ENCODE measurements at regions not wholly inside any gene's neighbourhood (a gene's known extent, or its start where the extent isn't known, plus 50 kb on each side); places are given as distances from the start of the nearest gene placed in this dataset.

DNA sequence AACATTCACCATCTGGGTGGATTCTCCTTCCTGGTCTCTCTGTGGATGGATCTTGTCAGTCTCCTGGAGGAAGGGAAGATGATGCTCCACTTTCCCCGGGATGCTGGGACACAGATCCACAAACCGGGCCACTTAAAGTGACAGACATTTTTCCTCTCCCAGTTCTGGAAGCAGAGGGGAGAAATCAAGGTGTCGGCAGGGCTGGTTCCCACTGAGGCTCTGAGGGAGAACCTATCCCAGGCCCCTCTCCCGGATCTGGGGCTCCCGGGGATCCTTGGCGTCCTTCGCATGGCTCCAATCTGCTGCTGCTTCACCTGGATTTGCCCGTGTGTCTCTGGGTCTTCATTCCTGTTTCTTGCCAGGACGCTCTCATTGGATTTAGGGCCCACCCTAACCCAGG is 263.1 kb upstream of the TNRC6C start:
- H3K4me3 Mint-ChIP-seq: no peak overlapping the region
- DNase-seq: no peak
- TF ChIP-seq, protein P1, sequence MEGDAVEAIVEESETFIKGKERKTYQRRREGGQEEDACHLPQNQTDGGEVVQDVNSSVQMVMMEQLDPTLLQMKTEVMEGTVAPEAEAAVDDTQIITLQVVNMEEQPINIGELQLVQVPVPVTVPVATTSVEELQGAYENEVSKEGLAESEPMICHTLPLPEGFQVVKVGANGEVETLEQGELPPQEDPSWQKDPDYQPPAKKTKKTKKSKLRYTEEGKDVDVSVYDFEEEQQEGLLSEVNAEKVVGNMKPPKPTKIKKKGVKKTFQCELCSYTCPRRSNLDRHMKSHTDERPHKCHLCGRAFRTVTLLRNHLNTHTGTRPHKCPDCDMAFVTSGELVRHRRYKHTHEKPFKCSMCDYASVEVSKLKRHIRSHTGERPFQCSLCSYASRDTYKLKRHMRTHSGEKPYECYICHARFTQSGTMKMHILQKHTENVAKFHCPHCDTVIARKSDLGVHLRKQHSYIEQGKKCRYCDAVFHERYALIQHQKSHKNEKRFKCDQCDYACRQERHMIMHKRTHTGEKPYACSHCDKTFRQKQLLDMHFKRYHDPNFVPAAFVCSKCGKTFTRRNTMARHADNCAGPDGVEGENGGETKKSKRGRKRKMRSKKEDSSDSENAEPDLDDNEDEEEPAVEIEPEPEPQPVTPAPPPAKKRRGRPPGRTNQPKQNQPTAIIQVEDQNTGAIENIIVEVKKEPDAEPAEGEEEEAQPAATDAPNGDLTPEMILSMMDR (IDR thresholded peaks at IDR 0.05): no peak
- peaks cover 78% of the 10 kb centered on the region for H3K4me1 Mint-ChIP-seq
- no peak overlapping the region for H3K27ac Mint-ChIP-seq
- peaks cover 70% of the 10 kb centered on the region for H3K27me3 Mint-ChIP-seq (ENCODE audit: low read depth, poor library complexity)
- H3K9me3 Mint-ChIP-seq: no peaks in the 10 kb centered on the region
- H3K36me3 Mint-ChIP-seq (ENCODE audit: low read depth): no peaks in the 10 kb centered on the region

DNA sequence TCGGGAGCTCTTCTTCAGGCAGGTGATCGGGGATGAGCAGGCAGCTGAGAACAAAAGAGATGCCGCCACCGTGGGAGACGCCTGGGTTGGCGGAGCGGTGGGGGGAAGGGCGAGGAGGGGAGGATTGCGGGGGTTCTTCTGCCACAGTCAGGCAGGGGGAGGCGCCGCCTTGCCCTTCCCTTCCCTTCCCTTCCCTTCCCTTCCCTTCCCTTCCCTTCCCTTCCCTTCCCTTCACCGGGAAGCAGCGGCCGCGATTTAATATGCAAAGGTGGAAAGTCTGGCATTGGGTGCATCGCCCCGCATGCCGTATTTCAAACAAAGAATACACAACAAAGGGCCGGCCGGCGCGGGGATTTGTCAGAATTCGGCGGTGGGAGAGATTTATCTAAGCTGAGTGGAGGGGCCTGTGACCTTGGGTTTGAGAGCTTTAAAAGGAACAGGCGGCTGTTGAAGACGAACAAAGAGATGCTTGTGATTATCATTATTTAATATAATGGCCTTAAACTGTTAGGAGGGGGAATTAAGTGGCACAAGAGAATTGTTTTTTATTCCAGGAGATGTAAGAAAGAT is 262.3 kb upstream of the TNRC6C start:
- peak overlapping the region; percentile 74 for H3K4me3 Mint-ChIP-seq
- no peak overlapping the region for H3K27ac Mint-ChIP-seq
- TF ChIP-seq, protein P1 (IDR thresholded peaks at IDR 0.05): no peak
- no peaks in the 10 kb centered on the region for H3K36me3 Mint-ChIP-seq (ENCODE audit: low read depth)
- H3K9me3 Mint-ChIP-seq: no peaks in the 10 kb centered on the region
- DNase-seq: peak; percentile 59
- H3K27me3 Mint-ChIP-seq (ENCODE audit: low read depth, poor library complexity): peaks cover 66% of the 10 kb centered on the region
- H3K4me1 Mint-ChIP-seq: peaks cover 78% of the 10 kb centered on the region

GRCh38 chr17:77696721-77697460 is 261.6 kb upstream of the TNRC6C start:
- Mint-ChIP-seq H3K4me3 (peak overlapping the region; percentile 74), H3K27ac (no peak overlapping the region)
- DNase-seq: no peak

DNA sequence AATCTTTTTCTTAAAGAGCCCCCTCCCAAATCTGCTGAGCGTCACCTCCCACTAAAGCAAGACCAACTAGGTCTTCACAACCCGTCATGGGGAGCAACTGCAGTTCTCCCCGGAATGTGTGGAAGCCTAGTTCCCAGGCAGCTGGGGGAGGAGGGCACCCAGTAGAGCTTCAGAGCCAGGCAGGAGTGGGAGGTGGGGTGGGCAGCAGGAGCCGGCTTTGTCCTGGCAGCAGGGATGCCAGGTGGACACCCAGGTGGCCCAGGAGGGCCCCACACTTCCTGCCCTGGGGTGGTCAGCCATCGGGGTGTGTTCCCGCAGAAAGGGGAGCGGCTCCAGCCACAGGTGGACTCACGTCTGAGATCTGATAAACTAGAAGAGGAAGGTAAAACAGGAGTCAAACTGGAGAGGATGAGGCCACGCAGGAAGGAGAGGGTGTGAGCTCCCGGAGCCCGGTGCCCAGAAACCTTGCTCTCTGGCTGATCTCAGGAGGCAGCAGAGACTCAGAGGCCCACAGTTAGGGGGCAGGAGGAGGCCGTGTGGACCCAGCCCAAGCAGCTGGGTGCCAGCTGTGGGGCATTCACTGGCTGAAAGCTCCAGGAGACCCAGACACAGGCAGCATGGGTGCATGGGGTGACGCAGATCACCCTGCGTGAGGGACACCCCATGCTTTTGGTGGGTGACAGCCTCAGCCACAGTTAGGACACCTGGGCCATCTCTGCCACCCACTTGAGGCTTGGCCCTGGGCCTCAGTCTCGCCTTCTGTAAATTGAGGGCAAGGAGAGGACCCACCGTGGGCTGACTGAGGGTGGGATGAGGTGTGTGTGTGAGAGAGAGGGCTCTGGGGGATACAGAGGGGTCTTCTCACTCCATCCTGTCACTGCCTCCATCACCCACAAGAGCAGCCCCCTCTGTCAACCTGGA is 260.8 kb upstream of the TNRC6C start:
- H3K9me3 Mint-ChIP-seq: peaks cover 14% of the 10 kb centered on the region
- peaks cover 66% of the 10 kb centered on the region for H3K27me3 Mint-ChIP-seq (ENCODE audit: low read depth, poor library complexity)
- DNase-seq: no peak
- no peak overlapping the region for H3K27ac Mint-ChIP-seq
- TF ChIP-seq, protein P1 (IDR thresholded peaks at IDR 0.05): no peak
- H3K36me3 Mint-ChIP-seq (ENCODE audit: low read depth): no peaks in the 10 kb centered on the region
- no peak overlapping the region for H3K4me3 Mint-ChIP-seq
- peaks cover 71% of the 10 kb centered on the region for H3K4me1 Mint-ChIP-seq

More at GRCh38 chr17:77696721-77697460, 261.6 kb upstream of the TNRC6C start:
- Mint-ChIP-seq H3K36me3 (ENCODE audit: low read depth) (no peaks in the 10 kb centered on the region), H3K27me3 (ENCODE audit: low read depth, poor library complexity) (peaks cover 66% of the 10 kb centered on the region), H3K9me3 (peaks cover 5% of the 10 kb centered on the region), H3K4me1 (peaks cover 77% of the 10 kb centered on the region)
- TF ChIP-seq, protein P1 (IDR thresholded peaks at IDR 0.05): no peak

- Mint-ChIP-seq H3K36me3 (ENCODE audit: low read depth) (no peaks in the 10 kb centered on the region), H3K27me3 (ENCODE audit: low read depth, poor library complexity) (peaks cover 57% of the 10 kb centered on the region), H3K27ac (no peak overlapping the region), H3K4me1 (peaks cover 58% of the 10 kb centered on the region), H3K9me3 (peaks cover 27% of the 10 kb centered on the region), H3K4me3 (peak overlapping the region; percentile 20)
- no peak for DNase-seq
- TF ChIP-seq, protein P1 (IDR thresholded peaks at IDR 0.05): no peak
Measured at GRCh38 chr17:77698903-77699623, 259.4 kb upstream of the TNRC6C start.
